KMS-11 (cell line): ENCODE measurements at regions not wholly inside any gene's neighbourhood (a gene's known extent, or its start where the extent isn't known, plus 50 kb on each side); places are given as distances from the start of the nearest gene placed in this dataset.
A peak's percentile ranks its signal among the peaks of the same experiment; 100 is the strongest.

Experiments
- H2AFZ ChIP-seq: fragments of 200-600 bp; sonication (generic); 2 replicates; pipeline ENCODE4 v1.6.1; 2016; ENCODE audit warnings: antibody characterized with exemption, mixed run types, low read depth
- H3K27ac ChIP-seq: fragments of 200-600 bp; sonication (generic); 2 replicates; pipeline ENCODE4 v1.6.1; 2016; ENCODE audit warnings: mild to moderate bottlenecking, mixed run types
- H3K27me3 ChIP-seq: fragments of 200-600 bp; sonication (generic); 2 replicates; pipeline ENCODE4 v1.6.1; 2017; ENCODE audit warnings: mild to moderate bottlenecking, low read depth, mixed run types, moderate library complexity; ENCODE audit not compliant: insufficient read depth
- H3K36me3 ChIP-seq: fragments of 200-600 bp; sonication (generic); 2 replicates; pipeline ENCODE4 v1.6.1; 2017; ENCODE audit warnings: mild to moderate bottlenecking, mixed run types; ENCODE audit not compliant: insufficient read depth
- H3K4me1 ChIP-seq: fragments of 200-600 bp; sonication (generic); 2 replicates; pipeline ENCODE4 v1.6.1; 2016; ENCODE audit warnings: mild to moderate bottlenecking, low read depth, mixed run types; ENCODE audit not compliant: poor library complexity, severe bottlenecking
- H3K4me2 ChIP-seq: fragments of 200-600 bp; sonication (generic); 2 replicates; pipeline ENCODE4 v1.7.0; 2016; ENCODE audit warnings: mild to moderate bottlenecking, mixed run types
- H3K4me3 ChIP-seq: fragments of 200-600 bp; sonication (generic); IDR thresholded peaks from 2 replicates; pipeline ENCODE4 v1.6.1; 2017; ENCODE audit warnings: low read depth, low read length, mixed read lengths; ENCODE audit not compliant: insufficient read depth
- H3K79me2 ChIP-seq: fragments of 200-600 bp; sonication (generic); 2 replicates; pipeline ENCODE4 v1.6.1; 2016; ENCODE audit warnings: low read depth, mixed run types; ENCODE audit not compliant: insufficient read depth
- H3K9ac ChIP-seq: fragments of 200-600 bp; sonication (generic); 2 replicates; pipeline ENCODE4 v1.6.1; 2016; ENCODE audit warnings: mild to moderate bottlenecking, mixed run types
- H4K20me1 ChIP-seq: fragments of 200-600 bp; sonication (generic); 2 replicates; pipeline ENCODE4 v1.6.1; 2016; ENCODE audit warnings: mild to moderate bottlenecking, mixed run types; ENCODE audit not compliant: insufficient read depth
- TF ChIP-seq, protein P1 (sequence below): fragments of 200-600 bp; sonication (generic); conservative IDR thresholded peaks from 2 replicates; pipeline ENCODE4 v1.6.1; 2017; ENCODE audit warnings: low read depth, mild to moderate bottlenecking, antibody characterized with exemption, low read length, moderate library complexity, mixed read lengths

DNA sequence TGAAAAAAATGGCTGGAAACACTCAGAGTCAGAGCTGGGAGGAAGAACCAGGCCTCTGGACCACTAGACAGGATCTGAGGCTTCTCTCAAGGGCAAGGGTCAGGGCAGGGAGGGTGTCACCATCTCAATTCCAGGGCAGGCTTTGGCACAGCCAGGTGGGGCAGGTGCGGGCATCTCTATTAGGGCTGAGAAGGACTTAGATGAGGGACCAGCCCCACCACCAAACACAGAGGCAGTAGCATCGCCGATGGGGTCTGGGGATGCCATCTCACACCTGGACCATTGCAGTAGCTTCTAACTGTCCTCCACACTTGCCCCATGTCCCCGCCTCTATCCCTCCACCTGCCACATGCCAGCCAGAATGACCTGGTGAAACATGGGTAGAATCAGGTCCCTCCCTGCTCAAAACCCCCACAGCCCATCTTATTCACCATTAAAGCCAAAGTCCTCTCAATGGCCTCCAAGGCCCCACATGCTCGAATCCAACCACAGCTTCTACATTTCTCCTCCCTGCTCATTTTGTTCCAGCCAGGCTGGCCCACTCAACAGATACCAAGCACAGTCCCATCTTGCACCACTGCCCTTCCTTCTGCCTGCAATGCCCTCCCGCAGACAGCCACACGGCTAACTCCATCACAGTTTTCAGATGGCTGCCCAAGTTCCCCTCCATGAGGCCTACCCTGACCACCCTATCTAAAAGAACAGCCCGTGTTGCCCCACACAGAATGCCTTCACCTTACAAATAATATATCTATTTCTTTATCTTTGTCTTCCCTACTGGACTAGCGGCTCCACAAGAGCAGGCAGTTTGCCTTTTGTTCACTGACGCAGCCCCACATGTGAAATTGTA lies 177.4 kb downstream of the SMAD2 start:
- Histone ChIP-seq H3K9ac (no peak overlapping the region), H2AFZ (no peak overlapping the region), H3K36me3 (no peaks in the 10 kb centered on the region), H3K4me1 (peaks cover 9% of the 10 kb centered on the region), H3K27me3 (no peaks in the 10 kb centered on the region), H3K79me2 (no peaks in the 10 kb centered on the region), H3K4me3 (no peak overlapping the region), H3K27ac (no peak overlapping the region), H3K4me2 (no peak overlapping the region), H4K20me1 (no peaks in the 10 kb centered on the region)
- TF ChIP-seq, protein P1, sequence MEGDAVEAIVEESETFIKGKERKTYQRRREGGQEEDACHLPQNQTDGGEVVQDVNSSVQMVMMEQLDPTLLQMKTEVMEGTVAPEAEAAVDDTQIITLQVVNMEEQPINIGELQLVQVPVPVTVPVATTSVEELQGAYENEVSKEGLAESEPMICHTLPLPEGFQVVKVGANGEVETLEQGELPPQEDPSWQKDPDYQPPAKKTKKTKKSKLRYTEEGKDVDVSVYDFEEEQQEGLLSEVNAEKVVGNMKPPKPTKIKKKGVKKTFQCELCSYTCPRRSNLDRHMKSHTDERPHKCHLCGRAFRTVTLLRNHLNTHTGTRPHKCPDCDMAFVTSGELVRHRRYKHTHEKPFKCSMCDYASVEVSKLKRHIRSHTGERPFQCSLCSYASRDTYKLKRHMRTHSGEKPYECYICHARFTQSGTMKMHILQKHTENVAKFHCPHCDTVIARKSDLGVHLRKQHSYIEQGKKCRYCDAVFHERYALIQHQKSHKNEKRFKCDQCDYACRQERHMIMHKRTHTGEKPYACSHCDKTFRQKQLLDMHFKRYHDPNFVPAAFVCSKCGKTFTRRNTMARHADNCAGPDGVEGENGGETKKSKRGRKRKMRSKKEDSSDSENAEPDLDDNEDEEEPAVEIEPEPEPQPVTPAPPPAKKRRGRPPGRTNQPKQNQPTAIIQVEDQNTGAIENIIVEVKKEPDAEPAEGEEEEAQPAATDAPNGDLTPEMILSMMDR: no peak

DNA sequence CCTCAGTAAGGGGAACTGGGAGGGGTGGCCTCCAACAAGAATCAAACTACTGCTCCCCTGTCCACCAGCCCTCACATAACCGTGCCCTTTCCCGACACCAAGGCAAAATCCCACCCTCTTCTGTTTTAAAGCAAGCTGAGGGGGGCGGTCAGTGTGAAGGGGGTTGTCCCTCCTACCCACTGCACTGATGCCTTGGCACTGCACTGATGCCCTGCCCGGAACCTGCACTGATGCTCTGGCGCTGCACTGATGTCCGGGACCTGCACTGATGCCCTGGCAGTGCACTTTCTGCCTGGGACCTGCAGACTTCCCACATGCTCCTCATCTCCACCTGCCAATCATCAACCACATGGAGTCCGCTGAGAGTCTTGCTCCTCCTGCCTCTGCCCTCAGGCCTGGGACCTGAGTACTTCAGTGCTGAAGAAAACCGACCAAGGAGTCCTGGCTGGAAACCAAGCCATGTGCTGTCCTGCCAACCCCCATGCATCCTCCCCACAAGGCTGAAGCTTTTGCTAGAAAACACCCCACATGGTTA lies 179.5 kb downstream of the SMAD2 start:
- Histone ChIP-seq H3K27me3 (no peaks in the 10 kb centered on the region), H3K9ac (no peak overlapping the region), H3K4me1 (peaks cover 3% of the 10 kb centered on the region), H4K20me1 (no peaks in the 10 kb centered on the region), H3K36me3 (no peaks in the 10 kb centered on the region), H2AFZ (no peak overlapping the region), H3K27ac (no peak overlapping the region), H3K4me2 (no peak overlapping the region), H3K79me2 (no peaks in the 10 kb centered on the region), H3K4me3 (no peak overlapping the region)
- TF ChIP-seq, protein P1: no peak

- H4K20me1 ChIP-seq: no peaks in the 10 kb centered on the region
- H2AFZ ChIP-seq: peak overlapping the region; percentile 44; the same call in 1 of the 2 replicates
- H3K4me3 ChIP-seq: no peak overlapping the region
- TF ChIP-seq, protein P1: no peak
- H3K4me2 ChIP-seq: no peak overlapping the region
- H3K36me3 ChIP-seq: no peaks in the 10 kb centered on the region
- H3K4me1 ChIP-seq: peaks cover 3% of the 10 kb centered on the region
- H3K79me2 ChIP-seq: no peaks in the 10 kb centered on the region
- no peak overlapping the region for H3K9ac ChIP-seq
- H3K27ac ChIP-seq: no peak overlapping the region
- H3K27me3 ChIP-seq: no peaks in the 10 kb centered on the region
Measured at GRCh38 chr18:47749600-47749973, 180.9 kb downstream of the SMAD2 start.

DNA sequence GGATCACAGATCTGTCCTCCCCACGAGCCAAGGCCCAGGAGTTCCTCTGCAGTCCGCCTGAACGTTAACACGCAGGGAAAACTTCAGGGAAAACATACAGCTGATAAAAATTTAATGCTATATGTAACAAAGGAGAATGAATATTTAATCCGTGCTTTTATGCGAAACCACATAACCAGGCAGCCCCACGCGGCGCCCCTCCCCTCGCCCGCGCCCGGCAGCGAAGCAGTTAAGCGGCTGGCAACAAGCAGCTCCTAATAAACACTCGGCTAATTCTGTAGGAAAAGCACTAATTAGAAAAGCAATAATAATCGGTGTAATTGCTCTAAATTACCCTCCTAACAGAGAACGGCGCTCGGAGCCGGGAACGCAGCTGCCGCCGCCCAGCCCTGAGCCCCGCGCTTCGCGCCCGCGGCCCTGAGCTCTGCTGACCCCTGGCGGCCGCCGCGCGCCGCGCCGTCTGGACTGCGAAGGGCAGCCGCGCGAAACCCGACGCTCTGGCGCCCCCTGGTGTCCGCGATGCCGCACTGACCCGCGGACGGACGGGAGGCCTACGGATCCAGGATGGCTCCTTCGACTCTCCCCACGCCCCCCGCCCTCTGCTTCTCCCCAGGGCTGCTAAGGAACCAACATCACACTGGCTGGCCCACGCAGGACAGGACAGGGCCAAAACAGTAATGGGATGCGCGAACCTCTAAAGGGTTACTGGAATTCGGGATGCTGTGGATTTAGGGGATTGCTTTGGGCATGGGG lies 181.4 kb downstream of the SMAD2 start:
- TF ChIP-seq, protein P1: peak; percentile 97
- Histone ChIP-seq H4K20me1 (no peaks in the 10 kb centered on the region), H3K79me2 (no peaks in the 10 kb centered on the region), H3K27me3 (no peaks in the 10 kb centered on the region), H3K4me1 (peaks cover 3% of the 10 kb centered on the region), H2AFZ (peak overlapping the region; percentile 44; the same call in 1 of the 2 replicates), H3K27ac (no peak overlapping the region), H3K9ac (no peak overlapping the region), H3K36me3 (no peaks in the 10 kb centered on the region), H3K4me2 (peak overlapping the region; percentile 18; the same call in 1 of the 2 replicates), H3K4me3 (no peak overlapping the region)
